ENCODE measurements at regions not wholly inside any gene's neighbourhood (a gene's known extent, or its start where the extent isn't known, plus 50 kb on each side); places are given as distances from the start of the nearest gene placed in this dataset.

DNA sequence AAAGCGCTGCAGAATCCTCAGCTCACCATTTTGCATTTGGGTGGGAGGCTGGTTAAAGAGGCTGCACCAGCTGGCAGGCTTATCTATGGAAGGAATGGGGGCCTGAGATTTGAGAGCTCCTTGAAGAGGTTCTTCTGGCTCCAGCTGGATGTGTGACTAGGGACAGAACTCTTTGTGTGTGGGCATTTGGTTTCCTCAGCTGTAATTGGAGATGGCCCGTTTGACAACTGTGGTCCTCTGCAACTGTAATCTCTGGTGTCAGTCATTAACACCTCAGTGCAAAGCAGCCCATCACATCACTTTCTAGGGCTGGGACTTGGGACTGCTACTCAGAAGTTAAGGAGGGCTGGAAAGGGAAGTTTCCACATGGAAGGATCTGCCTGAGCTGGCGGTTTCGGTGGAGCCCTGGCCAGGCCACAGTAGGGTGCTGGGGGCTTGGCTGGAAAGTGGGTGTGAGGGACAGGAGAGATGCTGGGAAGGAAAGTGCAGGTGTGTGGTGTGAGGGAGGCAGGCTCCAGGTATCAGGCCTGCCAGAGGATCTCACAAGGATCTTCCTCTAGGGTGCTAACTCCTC, 193.8 kb downstream of the GADD45G start:
- H3K4me3 ChIP-seq (replicated peaks in 1 of 2; ENCODE audit: low read depth in 1 of 2, low read length in 2 of 2) = no peak overlapping the region
- RAD21 ChIA-PET (ENCODE audit: low non-redundant PET in 1 of 2, low total read pairs in 2 of 2, uncharacterized antibody in 2 of 2, unreplicated experiment in 2 of 2) = no interaction called here
- no peaks in the 10 kb centered on the region for H3K9me3 ChIP-seq (ENCODE audit: control insufficient read depth in 1 of 2, insufficient read depth in 1 of 2, low read depth in 1 of 2, low read length in 2 of 2)
- no peaks in the 10 kb centered on the region for H3K4me1 ChIP-seq (ENCODE audit: control insufficient read depth in 1 of 2, insufficient read depth in 2 of 2, low read length in 2 of 2)
- H4K20me1 ChIP-seq (ENCODE audit: insufficient read depth) = no peaks in the 10 kb centered on the region
- CTCF ChIA-PET = no interaction called here
- no peak for TF ChIP-seq REST (IDR thresholded peaks at IDR 0.05; ENCODE audit: low read depth)
- no peak for TF ChIP-seq CEBPB (IDR thresholded peaks at IDR 0.05; ENCODE audit: low read depth)
- no peak for TF ChIP-seq TCF7L2 (IDR thresholded peaks at IDR 0.05; ENCODE audit: borderline replicate concordance, extremely low read depth, insufficient read depth, insufficient read length)
- TF ChIP-seq CTCF (IDR thresholded peaks at IDR 0.05 in 2 of 3, conservative IDR thresholded peaks at IDR 0.05 in 1 of 3; ENCODE audit: borderline replicate concordance in 1 of 3, insufficient read depth in 1 of 3, low read depth in 2 of 3, low read length in 2 of 3) = no peak
- TF ChIP-seq POLR2AphosphoS5 (IDR thresholded peaks at IDR 0.05; ENCODE audit: low read depth, low read length) = no peak
- no peak for TF ChIP-seq SRF (IDR thresholded peaks at IDR 0.05; ENCODE audit: low read depth)
- TF ChIP-seq JUND (IDR thresholded peaks at IDR 0.05) = no peak
- TF ChIP-seq ZNF274 (IDR thresholded peaks at IDR 0.05; ENCODE audit: low read depth, low read length) = no peak
- TF ChIP-seq FOSL1 (IDR thresholded peaks at IDR 0.05; ENCODE audit: low read depth) = no peak
- no peak overlapping the region for H3K27ac ChIP-seq (ENCODE audit: low read depth, low read length)
- intact Hi-C loops (cut with micrococcal nuclease) = no loop called here
- H2AFZ ChIP-seq (ENCODE audit: low read depth, low read length, poor library complexity, severe bottlenecking) = no peak overlapping the region
- no peak overlapping the region for H3K4me2 ChIP-seq (ENCODE audit: low read length)
- no peak overlapping the region for H3K9ac ChIP-seq (ENCODE audit: low read length)
- POLR2A ChIA-PET = no interaction called here
- DNase-seq (ENCODE audit: low read depth, low spot score) (no peak), ATAC-seq (no peak)
- peaks cover 29% of the 10 kb centered on the region for H3K27me3 ChIP-seq (ENCODE audit: insufficient read depth, low read length)
- H3K79me2 ChIP-seq (ENCODE audit: insufficient read depth, low read length) = no peaks in the 10 kb centered on the region
- no peaks in the 10 kb centered on the region for H3K9me2 ChIP-seq (ENCODE audit: insufficient read depth)
- BruUV-seq (replicated peaks) = no TSS peak
- no peaks in the 10 kb centered on the region for H3K36me3 ChIP-seq (ENCODE audit: control insufficient read depth in 1 of 2, insufficient read depth in 2 of 2, low read length in 2 of 2)
